Uterus (tissue), 3 donors: ENCODE measurements at regions not wholly inside any gene's neighbourhood (a gene's known extent, or its start where the extent isn't known, plus 50 kb on each side); places are given as distances from the start of the nearest gene placed in this dataset.
"Not testable (repeated sequence)": the region's sequence is repeated elsewhere in the genome, so short reads cannot be mapped to it uniquely, and the experiment has no call there.

Source experiments
- DNase-seq, 2 donors: peaks; one replicate each; pipeline ENCODE4 v3.0.0-alpha.2; 2019 to 2020
- H3K27ac ChIP-seq, 2 donors: fragments of 200-600 bp; sonication (generic); 1 replicate in 1 of 2; 2 replicates in 1 of 2; pipeline ENCODE4 v1.5.1; 2016 to 2018
- H3K27me3 ChIP-seq, 2 donors: fragments of 200-600 bp; sonication (generic); one replicate each; pipeline ENCODE4 v1.5.1; 2018 to 2019; ENCODE audit warnings: control low read depth in 1 of 2
- H3K36me3 ChIP-seq, 2 donors: fragments of 200-600 bp; sonication (generic); one replicate each; pipeline ENCODE4 v1.5.1; 2019; ENCODE audit warnings: control low read depth in 1 of 2
- H3K4me1 ChIP-seq, 2 donors: fragments of 200-600 bp; sonication (generic); one replicate each; pipeline ENCODE4 v1.5.1; 2018 to 2019; ENCODE audit warnings: control low read depth in 1 of 2
- H3K4me3 ChIP-seq, 2 donors: fragments of 200-600 bp; sonication (generic); 1 replicate in 1 of 2; 2 replicates in 1 of 2; pipeline ENCODE4 v1.5.1; 2018 to 2019; ENCODE audit warnings: mild to moderate bottlenecking in 1 of 2
- H3K9me3 ChIP-seq, 2 donors: fragments of 200-600 bp; sonication (generic); one replicate each; pipeline ENCODE4 v1.5.1; 2019; ENCODE audit warnings: control low read depth in 1 of 2
- POLR2A ChIP-seq, 2 donors: fragments of 450-650 bp; IDR thresholded peaks; one replicate each; pipeline ENCODE4 v1.6.1; 2016; ENCODE audit warnings: antibody characterized with exemption in 2 of 2, mild to moderate bottlenecking in 1 of 2, moderate library complexity in 1 of 2
- intact Hi-C: fragments of 100-400 bp; cut with DNase I; formaldehyde crosslinking; loops from one replicate; pipeline ENCODE4 v1.15.1; 2023; ENCODE audit warnings: low total_unique reads
- TF ChIP-seq, protein P1 (sequence below), 4 experiments: fragments of 200-600 bp in 2 of 4; fragments of 450-650 bp in 2 of 4; sonication (generic) in 2 of 4; IDR thresholded peaks; one replicate each; pipeline ENCODE4 v1.5.1; 2016 to 2019; ENCODE audit warnings: antibody characterized with exemption in 4 of 4, mild to moderate bottlenecking in 2 of 4, moderate library complexity in 1 of 4
- donor health status: DM: yes; HTN: yes; CAD: no.

DNA sequence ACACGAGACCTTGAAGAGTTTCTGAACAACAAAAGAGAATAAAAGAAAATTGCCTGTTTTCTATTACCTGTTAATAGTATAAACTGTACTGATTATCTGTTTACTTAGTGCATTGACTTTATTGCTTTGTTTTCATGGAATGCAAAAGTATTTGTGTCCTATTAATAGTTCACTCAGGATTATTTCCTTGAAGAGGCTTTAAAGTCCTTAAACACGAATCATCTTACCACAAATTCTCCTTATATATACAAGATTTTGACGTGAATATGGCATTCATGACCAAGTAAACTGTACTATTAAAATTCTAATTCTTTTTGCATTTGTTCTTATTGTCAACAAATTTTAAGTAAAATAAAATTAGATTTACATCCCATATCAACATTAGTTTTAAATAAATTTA, 513.0 kb downstream of the NTRK3 start:
- H3K9me3 ChIP-seq = no peaks in the 10 kb centered on the region
- no peaks in the 10 kb centered on the region for H3K27me3 ChIP-seq
- no peaks in the 10 kb centered on the region for H3K4me1 ChIP-seq
- H3K27ac ChIP-seq = no peak overlapping the region
- H3K4me3 ChIP-seq = no peak overlapping the region
- TF ChIP-seq, protein P1, sequence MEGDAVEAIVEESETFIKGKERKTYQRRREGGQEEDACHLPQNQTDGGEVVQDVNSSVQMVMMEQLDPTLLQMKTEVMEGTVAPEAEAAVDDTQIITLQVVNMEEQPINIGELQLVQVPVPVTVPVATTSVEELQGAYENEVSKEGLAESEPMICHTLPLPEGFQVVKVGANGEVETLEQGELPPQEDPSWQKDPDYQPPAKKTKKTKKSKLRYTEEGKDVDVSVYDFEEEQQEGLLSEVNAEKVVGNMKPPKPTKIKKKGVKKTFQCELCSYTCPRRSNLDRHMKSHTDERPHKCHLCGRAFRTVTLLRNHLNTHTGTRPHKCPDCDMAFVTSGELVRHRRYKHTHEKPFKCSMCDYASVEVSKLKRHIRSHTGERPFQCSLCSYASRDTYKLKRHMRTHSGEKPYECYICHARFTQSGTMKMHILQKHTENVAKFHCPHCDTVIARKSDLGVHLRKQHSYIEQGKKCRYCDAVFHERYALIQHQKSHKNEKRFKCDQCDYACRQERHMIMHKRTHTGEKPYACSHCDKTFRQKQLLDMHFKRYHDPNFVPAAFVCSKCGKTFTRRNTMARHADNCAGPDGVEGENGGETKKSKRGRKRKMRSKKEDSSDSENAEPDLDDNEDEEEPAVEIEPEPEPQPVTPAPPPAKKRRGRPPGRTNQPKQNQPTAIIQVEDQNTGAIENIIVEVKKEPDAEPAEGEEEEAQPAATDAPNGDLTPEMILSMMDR (IDR thresholded peaks at IDR 0.05) = no peak
- TF ChIP-seq POLR2A (IDR thresholded peaks at IDR 0.05) = no peak
- DNase-seq = no peak
- no peaks in the 10 kb centered on the region for H3K36me3 ChIP-seq
- intact Hi-C loops = loop anchor here (5.0 kb wide), 1 partner anchor 176 kb away; no protein-coding TSS in a partner anchor

- Histone ChIP-seq H3K27ac (no peak overlapping the region), H3K36me3 (no peaks in the 10 kb centered on the region), H3K4me1 (no peaks in the 10 kb centered on the region), H3K27me3 (no peaks in the 10 kb centered on the region), H3K9me3 (no peaks in the 10 kb centered on the region), H3K4me3 (no peak overlapping the region)
- intact Hi-C loops = loop anchor here (5.0 kb wide), 1 partner anchor 174 kb away; no protein-coding TSS in a partner anchor
- no peak for TF ChIP-seq POLR2A (IDR thresholded peaks at IDR 0.05)
- TF ChIP-seq, protein P1 (IDR thresholded peaks at IDR 0.05) = no peak
- no peak for DNase-seq
Observed at GRCh38 chr15:87741350-87741749, 515.2 kb downstream of the NTRK3 start.

DNA sequence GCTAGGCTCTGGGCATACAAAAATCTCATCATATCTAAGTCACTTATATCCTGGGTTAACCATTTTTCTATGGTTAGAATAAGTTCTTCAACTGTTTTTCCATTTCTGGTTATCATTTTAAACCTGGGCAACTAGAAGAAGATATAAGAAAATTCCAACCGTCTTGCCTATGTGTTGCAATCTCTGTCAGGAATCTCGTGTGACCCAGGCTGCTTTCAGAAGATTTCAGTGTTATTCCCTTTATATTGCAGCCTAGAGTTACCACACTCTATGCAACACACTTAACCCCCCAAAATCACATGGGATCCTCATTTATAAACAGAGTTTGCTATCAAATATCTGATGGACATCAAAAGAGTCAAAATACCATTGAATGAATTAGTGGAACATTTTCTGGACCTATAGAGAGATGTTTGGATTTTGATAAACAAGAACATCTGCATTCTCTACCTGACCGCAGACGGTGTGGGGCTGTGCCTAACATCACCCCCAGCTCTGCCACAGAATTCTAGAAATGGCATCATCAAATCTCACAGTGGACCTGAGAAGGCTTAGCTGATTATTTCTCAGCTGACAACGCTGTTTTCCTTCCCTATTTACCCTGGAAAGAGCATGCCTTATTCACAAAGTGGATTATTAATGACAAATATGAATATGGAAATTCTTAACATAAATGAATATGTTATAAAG, 515.7 kb downstream of the NTRK3 start:
- H3K4me1 ChIP-seq = no peaks in the 10 kb centered on the region
- no peaks in the 10 kb centered on the region for H3K36me3 ChIP-seq
- no peak for DNase-seq
- no peak overlapping the region for H3K27ac ChIP-seq
- intact Hi-C loops = loop anchor here (5.0 kb wide), 1 partner anchor 173 kb away; no protein-coding TSS in a partner anchor
- no peaks in the 10 kb centered on the region for H3K9me3 ChIP-seq
- H3K27me3 ChIP-seq = no peaks in the 10 kb centered on the region
- TF ChIP-seq, protein P1 (IDR thresholded peaks at IDR 0.05) = no peak
- TF ChIP-seq POLR2A (IDR thresholded peaks at IDR 0.05) = no peak
- no peak overlapping the region for H3K4me3 ChIP-seq

DNA sequence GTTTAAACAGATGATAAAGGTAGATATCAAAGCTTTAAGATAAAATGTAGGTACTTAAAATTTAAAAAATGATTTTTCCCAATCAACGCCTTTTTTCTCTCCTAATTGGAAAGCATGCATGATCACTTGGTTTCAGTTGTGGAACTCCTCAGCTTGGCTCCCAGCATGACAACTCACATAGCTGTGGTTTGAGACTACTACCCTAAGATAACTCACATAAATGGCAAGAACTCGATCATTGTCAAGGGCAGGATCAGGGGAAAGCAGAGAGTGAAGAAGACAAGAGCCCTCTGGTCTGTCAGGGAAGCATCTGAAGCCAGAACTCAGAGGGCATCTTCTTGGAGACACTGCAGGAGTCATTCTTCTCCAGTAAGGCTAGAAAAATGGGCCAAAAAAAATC, 516.7 kb downstream of the NTRK3 start:
- Histone ChIP-seq H3K4me1 (no peaks in the 10 kb centered on the region), H3K36me3 (no peaks in the 10 kb centered on the region), H3K9me3 (no peaks in the 10 kb centered on the region), H3K27ac (no peak overlapping the region), H3K4me3 (no peak overlapping the region), H3K27me3 (no peaks in the 10 kb centered on the region)
- no peak for DNase-seq
- intact Hi-C loops = loop anchor here (5.0 kb wide), 1 partner anchor 173 kb away; no protein-coding TSS in a partner anchor
- TF ChIP-seq, protein P1 (IDR thresholded peaks at IDR 0.05) = no peak
- TF ChIP-seq POLR2A (IDR thresholded peaks at IDR 0.05) = no peak

- no peaks in the 10 kb centered on the region for H3K36me3 ChIP-seq
- H3K4me1 ChIP-seq = no peaks in the 10 kb centered on the region
- no peaks in the 10 kb centered on the region for H3K9me3 ChIP-seq
- TF ChIP-seq, protein P1 (IDR thresholded peaks at IDR 0.05) = no peak
- no peak for TF ChIP-seq POLR2A (IDR thresholded peaks at IDR 0.05)
- intact Hi-C loops = no loop called here
- no peak for DNase-seq
- H3K27ac ChIP-seq = no peak overlapping the region
- no peak overlapping the region for H3K4me3 ChIP-seq
- no peaks in the 10 kb centered on the region for H3K27me3 ChIP-seq
Observed at GRCh38 chr15:87739081-87739480, 517.5 kb downstream of the NTRK3 start.

DNA sequence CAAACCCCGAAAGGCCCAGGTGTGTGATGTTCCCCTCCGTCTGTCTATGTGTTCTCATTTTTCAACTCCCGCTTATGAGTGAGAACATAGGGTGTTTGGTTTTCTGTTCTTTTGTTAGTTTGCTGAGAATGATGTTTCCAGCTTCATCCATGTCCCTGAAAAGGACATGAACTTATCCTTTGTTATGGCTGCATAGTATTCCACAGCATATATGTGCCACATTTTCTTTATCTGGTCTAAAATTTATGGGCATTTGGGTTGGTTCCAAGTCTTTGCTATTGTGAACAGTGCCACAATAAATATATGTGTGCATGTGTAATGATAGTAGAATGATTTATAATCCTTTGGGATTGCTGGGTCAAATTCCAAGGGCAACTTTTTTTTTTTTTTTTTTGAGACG, 519.1 kb downstream of the NTRK3 start:
- intact Hi-C loops, H3K36me3 ChIP-seq: not testable (repeated sequence)

More for the DNA sequence above, 519.1 kb downstream of the NTRK3 start:
- not testable (repeated sequence) for H3K4me1 ChIP-seq, H3K27ac ChIP-seq, H3K4me3 ChIP-seq, H3K27me3 ChIP-seq, H3K9me3 ChIP-seq, DNase-seq
